Stomach (tissue), 4 donors: ENCODE measurements at regions not wholly inside any gene's neighbourhood (a gene's known extent, or its start where the extent isn't known, plus 50 kb on each side); places are given as distances from the start of the nearest gene placed in this dataset.

Experiments used
- CTCF ChIP-seq, 7 experiments: fragments of 450-650 bp in 4 of 7; fragments of 200-600 bp in 3 of 7; sonication (generic) in 3 of 7; IDR thresholded peaks; one replicate each; pipeline ENCODE4 v1.5.1; 2016 to 2019; ENCODE audit warnings: antibody characterized with exemption in 7 of 7, control low read depth in 2 of 7, mild to moderate bottlenecking in 1 of 7
- EP300 ChIP-seq: sonication (generic); formaldehyde crosslinking; IDR thresholded peaks from one replicate; pipeline ENCODE4 v1.6.1; 2017; ENCODE audit warnings: antibody characterized with exemption
- POLR2A ChIP-seq, 4 donors: fragments of 450-650 bp; IDR thresholded peaks; one replicate each; pipeline ENCODE4 v1.6.1; 2016; ENCODE audit warnings: antibody characterized with exemption in 4 of 4, control low read depth in 2 of 4, mild to moderate bottlenecking in 1 of 4, moderate library complexity in 1 of 4
- POLR2AphosphoS5 ChIP-seq, 3 donors: sonication (generic); formaldehyde crosslinking; IDR thresholded peaks; one replicate each; pipeline ENCODE4 v1.6.1; 2016; ENCODE audit warnings: antibody characterized with exemption in 3 of 3

DNA sequence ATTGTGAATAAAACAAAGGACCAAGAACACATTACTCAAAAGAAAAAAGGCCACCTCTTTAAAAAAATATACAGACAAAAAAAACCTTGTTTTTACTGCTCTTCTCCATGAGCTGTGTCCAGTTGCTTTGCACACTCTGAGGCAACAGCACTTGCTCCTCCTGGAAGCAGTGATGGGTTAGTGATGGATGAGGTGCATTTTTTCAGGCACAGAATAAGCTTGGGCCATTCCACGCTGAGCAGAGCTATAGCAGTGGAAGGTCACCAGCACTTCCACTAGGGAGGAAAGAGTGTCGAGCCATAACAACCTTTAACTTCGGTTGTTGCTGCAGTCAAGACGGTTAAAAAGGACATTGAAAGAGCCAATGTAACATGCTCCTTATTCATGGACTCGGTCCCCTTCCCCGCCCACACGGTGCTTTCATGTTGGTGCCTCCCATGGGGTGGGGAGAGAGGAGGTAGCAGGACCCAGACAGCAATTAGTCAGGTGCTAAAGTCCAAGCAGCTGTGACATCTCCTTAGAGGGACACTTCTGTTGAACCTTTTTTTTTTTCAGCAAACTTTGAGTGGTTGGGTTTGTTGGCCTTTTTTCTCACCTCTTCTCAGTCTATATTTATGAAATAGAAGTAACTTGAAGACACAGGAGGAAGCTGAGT lies 136.5 kb upstream of the ADARB2 start:
- TF ChIP-seq CTCF (IDR thresholded peaks at IDR 0.05) (no peak), POLR2A (IDR thresholded peaks at IDR 0.05) (no peak), POLR2AphosphoS5 (IDR thresholded peaks at IDR 0.05) (no peak), EP300 (no peak)
